ENCODE measurements at regions not wholly inside any gene's neighbourhood (a gene's known extent, or its start where the extent isn't known, plus 50 kb on each side); places are given as distances from the start of the nearest gene placed in this dataset.
A peak's percentile ranks its signal among the peaks of the same experiment; 100 is the strongest.

DNA sequence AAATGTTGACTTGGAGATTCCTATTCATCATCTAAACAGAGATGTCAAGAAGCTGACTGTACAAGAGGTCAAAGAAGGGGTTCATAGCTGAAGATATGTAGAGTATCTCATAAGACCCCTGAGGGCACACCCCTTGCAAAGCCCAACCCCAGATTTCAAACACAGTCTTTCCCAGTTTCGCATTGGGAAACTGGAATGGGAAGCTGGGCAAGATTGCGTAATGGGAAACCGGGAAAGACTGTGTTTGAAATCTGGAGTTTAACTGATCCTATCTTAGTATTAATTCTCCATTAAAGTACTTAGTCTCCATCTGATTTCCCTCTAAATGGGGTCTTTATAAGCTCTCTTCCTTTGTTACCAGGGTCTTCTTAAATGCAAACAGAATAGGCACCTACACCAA, 99.5 kb downstream of the FAM76B start:
- no peak for DNase-seq

DNA sequence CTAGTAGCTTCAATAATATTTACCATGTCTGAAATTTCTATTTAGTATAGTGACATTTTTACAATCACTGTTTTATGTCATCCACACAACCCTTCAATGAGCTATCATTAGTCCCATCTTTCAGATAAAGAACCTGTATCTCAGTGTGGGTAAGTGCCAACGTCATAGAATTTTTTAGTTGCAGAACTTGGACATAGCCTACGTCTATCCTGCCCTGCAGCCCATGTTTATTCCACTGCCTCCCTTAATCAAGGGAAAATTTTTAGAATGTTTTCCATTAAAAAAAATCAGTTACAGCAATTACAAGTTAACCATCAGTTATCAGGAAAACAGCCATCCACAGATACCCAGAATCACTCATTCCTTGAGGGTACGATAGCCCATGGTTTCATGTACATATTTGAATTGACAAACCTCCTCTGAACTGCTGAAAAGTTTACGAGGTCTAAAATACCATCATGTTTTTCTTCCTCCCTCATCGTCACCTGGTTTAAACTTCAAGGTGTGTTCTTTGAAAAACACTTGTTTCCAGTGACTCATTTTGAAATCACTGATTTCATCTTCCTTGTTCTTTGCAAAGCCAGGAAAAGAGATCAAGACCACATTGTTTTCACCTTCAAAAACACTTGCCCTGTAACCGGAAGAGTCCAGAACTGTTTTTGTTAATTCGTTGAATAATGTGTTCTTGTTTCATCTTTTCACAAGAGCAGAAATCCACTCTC, 100.9 kb downstream of the FAM76B start:
- peak; percentile 60 for DNase-seq

DNA sequence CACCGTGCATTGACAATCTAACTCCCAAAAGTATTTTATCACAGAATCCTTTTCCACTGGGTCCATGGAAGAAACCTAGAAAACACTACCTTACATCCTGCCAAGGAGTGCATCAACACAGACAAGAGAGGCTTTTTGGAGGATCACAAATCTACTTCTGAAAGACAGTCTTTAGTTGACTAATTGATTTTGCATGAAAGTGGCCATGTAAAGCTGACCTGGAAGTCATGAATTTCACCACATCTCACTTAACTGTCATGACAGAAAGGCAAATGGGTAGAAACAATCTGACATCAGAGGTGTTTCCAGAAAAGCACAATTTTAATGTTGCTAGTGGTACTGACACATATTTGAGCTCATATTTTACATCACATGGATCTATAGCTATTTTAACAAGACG, 101.6 kb downstream of the FAM76B start:
- DNase-seq, result no peak

DNA sequence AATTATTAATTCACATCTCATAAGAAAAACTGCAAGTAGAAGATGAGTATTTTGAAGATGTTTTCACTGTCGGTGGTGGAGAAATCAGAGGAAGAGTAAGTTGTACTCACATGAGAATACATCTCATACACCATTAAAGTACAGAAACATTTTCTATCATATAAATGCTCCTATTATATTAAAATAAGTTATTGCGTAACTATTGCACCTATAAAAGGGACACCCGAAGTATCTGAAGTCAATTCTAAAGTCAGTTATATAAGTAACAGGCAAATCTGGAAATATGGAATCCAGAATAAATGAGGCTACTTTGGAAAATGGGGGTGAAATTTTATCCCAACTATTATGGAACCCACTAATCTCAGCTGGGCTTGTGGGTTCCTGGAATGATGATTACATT, 103.3 kb downstream of the FAM76B start:
- no peak for DNase-seq

DNA sequence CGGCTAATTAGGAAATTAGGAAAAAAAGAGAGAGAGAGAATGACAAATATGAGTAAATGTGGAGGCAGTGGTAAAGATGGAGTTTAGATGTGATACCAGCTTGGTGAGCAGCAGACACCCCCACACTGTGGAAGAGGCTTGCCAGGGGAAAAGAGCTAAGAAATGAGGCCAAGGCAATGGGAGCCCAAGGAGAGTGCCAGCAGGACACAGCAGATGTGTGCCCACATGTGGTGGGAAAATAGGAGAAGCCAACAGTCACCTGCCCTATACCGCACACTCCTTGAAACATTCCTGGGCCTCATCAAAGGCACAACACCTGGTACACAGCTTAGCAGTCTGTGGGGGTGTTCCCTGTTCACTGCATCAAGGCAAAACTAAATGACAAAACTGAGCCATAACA, 104.9 kb downstream of the FAM76B start:
- no peak for DNase-seq

DNA sequence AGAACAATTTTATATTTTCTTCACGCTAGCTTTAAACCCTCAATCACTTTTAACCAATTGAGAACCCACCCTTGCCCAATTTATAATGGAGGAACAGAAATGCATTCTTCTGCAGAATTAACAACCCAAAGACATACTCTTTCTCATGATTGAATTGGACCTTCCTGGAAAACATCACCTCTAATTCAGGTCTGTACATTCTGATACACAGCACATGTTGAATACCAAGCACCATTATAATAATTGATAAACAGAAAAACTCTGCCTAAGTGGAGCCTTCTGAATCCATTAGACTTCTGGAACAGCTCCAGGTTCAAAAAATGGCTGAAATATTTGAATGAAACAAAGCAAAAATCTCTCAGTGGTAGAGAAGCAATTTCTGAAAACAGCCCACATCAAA, 105.4 kb downstream of the FAM76B start:
- no peak for DNase-seq

DNA sequence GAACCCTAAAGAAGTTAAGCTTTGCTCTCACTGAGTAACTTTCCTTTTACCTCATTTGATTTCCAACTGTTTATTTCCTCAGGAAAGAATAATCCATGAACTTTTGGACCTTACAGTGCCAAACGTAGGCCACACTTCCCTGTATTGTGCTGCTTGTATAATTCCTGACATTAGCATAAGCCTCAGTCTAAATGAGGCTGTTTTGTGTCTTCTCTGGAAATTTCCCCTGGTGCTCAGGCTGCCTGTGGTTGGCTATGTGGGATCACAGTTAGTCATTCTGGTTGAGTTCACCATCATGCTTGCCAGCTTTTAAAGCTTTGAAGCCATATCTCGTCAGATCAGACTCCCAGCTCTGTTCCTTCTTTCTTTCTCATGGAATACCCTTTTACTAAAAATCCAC, 107.0 kb downstream of the FAM76B start:
- no peak for DNase-seq

DNA sequence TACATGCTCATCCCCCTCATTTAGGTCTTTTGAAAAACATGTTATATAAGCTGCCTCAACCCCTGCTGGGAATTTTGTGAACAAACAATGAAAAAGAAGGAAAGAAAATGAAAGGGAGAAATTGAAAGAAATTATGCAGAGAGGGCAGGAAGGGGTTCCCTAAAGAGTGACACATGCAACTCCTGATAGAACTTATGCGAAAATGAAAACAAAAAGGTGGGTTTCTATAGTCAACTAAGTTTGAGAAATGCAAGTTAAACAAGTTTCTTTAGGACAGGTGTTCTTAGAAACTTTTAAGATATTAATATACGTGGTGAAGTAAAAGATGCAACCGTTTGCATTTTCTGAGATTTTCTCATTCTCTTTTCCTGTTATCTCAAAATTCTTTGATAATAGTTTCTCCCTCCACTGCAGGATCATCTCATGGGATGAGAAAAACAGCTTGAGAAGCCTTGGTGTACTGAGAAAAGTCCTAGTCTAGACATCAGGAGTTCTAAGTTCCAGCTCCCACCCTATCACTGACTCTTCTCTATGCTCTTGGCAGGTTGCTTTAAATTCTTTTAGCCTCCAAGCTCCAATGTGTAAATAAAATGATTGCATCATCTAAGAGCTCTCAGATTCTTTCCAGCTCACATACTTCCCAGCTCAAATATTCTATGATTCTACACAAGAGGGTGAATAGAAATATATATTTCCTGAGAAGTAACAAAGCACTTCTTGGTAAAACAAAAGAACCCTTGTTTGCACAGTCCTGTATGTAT, 109.2 kb downstream of the FAM76B start:
- DNase-seq, result no peak

DNA sequence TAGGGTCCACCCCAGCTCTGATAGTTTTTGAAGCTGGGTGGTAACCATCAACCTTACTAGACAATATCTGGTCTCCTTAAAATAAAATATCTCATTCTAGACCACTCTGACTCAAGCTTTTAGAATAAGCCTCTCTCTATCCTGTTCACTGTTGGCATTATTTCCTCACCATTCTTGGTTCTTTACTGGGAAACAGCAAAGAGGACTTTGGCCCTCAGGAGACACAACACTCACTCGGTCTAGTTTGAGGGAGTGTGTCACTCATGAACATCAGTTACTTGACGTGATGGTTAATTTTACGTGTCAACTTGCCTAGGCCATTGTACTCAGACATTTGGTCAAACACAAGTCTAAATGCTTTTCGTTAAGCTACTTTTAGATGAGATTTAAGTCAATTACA, 110.6 kb downstream of the FAM76B start:
- DNase-seq, result no peak

DNA sequence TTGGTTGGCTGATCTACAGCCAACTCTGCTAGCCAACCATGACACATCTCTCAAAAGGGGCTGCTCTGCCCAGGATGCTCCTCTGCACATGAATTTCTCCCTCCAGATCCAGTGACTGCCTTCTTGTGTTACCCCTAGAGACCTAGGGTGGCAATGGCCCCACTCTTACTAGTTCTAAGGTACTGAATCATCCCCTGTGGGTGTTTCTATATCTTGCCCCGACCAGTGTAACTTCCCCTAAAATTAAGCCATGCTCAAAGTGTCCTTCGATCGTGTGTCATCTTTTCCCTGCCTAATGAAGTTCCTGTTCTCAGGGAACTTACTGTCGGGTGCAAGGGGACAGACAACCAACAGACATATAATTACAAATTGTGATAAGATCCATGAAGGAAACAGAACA, 113.3 kb downstream of the FAM76B start:
- DNase-seq, result no peak

DNA sequence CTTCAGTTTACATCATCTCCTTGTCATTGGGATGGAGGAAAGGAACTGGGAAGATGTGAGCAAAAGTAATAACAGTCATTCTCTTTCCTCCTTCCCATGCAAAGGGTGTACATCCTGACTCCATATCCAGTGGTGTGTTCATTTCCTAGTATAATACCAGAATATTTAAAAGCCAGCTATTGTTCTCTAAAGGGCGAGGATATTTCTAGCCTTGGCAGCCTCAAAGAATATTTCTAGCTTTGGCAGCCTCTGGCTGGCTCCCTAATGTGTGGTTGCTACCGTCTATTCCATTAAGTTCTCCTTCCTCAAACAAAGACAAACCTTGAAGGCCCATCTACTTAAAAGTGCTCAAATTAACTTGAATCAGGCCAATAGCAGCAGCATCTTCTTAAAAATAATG, 114.0 kb downstream of the FAM76B start:
- DNase-seq, result no peak

DNA sequence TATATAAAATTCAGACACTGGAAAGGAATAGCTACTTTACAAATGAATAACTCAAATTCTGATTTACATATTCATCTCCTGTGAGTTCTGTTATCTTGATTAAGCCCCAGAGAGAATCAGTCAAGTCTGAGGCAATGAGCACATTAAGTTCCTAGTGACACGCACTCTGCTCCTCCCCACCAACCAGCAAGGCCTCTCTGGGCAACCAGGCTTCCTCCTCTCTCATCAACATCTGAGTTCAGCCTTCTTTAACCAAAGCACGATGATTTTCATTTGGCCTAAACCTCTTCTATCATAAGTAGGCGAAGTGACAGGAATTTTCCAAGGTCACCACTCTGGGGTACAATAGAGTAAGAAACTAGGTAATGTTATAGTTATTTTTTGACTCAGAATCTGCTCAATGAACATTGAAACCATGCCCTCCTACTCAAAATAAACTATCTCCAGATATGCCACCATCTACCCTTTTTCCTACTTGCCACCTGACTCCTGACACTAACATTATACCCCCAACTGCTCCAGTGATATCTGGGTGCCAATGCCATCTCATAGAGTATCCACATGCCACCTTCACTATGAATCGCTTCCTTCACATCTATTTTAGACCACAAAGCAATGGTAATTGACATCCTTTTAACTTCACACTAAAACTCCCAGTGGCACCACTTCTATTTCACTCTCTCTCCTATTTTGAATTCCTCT, 114.8 kb downstream of the FAM76B start:
- DNase-seq, result no peak

DNA sequence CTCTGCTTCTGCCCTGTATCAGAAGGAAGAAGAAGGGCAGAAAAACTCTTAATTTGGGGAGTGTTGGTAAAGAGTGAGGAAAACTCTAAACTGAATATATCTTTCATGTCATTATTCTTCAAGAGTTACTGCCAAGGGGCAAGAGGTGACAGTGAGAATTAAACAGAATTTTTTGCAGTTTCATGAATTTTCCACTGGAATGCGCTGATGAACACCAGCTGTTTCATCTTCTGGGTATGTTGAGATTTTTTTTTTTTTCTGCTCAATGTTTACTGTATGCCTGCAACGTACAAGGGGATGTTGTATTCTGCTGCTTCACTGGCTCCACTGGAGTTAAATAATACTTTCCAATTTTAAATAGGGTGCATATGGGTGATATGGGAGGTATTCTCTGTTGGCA, 117.8 kb downstream of the FAM76B start:
- no peak for DNase-seq

DNA sequence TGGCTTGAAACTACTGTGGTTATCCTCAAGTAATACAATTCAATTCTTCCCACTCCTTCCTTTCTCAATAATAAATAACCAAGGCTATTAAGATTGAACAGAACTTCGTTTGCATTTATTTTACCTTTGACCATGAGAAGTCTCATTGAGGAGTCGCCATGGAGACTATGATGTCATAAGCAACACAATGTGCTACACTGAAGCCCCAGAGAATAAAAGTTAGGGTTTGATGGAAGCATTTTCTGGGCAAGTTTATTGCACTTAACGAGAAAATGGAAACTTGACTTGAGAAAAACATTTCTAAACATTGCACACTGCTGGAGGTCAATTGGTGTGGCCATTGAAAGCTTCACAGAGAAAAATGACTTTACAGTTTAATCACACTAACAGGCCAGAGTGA, 121.5 kb downstream of the FAM76B start:
- DNase-seq, result no peak

DNA sequence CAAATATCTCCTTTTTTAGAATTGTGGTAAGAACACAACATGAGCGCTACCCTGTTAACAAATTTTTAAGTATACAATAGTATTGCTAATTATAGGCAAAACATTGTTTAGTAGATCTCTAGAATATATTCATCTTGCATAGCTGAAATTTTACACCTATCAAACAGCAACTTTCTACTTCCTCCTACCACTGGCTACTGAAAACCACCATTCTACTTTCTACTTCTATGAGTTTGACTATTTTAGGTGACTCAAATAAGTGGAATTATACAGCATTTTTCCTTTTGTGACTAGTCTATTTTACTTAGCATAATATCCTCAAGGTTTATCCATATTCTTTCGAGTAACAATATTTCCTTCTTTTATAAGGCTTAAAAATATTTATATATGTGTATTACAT, 128.4 kb downstream of the FAM76B start:
- DNase-seq, result no peak

DNA sequence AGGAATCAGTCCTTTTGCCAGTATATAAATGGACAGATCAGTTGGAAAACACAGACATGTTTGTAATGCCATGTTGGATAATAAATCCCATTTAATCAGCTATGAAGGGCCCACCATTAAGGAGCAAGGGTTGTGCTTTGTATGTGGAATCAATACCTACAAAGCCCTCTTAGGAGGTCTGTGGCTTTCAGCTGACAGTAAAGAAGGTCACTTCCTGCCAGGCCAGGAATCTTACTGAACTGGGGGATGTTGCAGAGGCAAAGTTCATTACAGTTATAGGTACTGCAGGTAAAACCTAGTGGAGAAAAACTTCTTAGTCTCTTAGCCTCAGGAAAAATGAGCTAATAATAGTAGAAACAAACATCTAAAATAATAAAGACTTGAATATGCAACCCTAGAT, 129.5 kb downstream of the FAM76B start:
- DNase-seq, result no peak

DNA sequence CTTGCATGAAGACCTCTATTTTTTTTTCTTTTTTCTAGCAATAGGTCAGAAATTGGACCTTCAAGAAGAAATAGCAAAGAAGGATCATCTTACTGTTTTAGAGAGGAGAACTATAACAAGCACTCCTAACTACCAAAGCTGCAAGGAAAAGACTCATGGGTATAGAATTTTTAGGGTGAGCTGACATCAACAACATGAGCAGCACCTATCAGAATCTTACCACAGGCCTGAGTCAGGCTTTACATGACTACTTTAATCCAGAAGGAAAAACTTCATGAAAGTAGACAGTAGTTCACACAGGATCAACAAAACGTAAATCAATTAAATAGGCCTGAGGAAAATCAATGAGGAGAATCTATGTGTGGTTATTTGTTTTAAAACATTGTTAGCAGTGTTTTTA, 130.5 kb downstream of the FAM76B start:
- no peak for DNase-seq

DNA sequence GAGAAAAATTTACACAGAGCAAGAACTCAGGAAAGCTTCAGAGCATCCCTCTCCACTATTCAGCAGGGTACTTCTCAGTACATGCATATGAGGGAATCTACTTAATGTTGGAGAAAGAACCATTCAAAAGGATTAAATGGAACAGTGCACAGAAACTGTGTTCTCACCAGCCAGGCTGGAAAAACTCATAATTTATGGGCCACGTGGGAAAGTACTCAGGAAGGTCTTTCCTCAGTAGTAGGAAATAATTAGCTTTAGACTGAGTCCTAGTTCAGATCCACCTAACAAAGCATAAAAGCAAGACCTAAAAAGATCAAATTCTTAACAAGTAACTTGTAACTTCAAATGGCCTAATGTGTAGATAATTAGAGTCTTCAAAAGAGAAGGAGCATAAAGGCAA, 134.0 kb downstream of the FAM76B start:
- DNase-seq, result no peak

DNA sequence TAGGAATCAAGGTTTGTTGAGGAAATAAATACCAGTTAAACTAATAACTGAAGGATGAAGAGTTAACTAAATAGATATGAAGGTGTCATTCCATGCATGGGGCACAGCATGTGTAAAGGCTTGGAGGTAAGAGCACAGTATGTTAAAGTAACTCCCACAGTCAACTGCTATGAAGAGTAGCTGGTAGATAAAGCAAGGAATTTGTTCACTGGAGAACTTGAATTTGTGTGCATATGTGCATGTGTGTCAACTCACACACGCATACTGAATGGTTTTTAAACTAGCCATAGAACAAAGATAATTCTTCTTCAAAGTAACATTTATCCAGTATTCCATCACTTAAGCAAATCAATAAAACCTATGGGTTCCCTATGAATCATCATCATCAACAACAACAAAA, 135.9 kb downstream of the FAM76B start:
- DNase-seq, result no peak

DNA sequence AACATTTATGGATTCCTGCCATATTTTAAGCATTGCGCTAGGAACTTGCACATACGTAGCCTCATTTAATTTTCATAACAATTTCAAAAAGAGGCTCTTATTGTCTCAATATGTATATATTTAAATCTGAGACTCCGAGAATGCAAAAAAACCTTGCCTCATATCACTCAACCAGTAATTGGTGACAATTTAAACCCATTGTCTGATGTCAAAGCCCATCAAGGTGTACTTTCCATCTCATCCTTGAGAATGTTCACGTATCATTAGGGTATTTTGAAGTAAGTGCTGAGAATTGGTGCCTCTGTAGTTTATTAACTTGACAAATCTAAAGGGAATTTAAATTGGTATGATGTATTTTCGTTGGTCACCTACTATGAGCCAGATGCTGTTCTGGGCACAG, 136.5 kb downstream of the FAM76B start:
- no peak for DNase-seq

DNA sequence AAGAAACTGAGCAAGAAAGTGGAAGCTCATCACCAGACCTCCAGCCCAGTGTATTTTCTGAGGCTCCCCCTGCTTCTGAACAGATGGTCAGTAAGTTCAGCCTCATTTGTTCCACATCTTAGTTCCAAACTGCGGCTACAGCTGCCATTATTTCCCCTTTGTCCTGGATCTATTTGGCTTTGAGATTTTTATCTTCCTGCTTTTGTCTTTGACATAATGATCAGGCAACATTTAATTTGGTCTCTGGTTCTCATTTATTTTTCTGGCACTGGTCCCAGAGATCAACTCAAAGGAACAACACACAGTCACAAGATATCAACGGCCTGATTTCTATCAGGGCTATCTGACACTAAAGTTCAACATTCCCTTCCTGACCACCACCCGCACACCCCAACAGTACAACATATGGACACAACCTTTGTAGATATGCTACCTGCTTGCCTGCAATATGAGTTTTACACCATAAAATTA, 137.5 kb downstream of the FAM76B start:
- DNase-seq, result no peak

DNA sequence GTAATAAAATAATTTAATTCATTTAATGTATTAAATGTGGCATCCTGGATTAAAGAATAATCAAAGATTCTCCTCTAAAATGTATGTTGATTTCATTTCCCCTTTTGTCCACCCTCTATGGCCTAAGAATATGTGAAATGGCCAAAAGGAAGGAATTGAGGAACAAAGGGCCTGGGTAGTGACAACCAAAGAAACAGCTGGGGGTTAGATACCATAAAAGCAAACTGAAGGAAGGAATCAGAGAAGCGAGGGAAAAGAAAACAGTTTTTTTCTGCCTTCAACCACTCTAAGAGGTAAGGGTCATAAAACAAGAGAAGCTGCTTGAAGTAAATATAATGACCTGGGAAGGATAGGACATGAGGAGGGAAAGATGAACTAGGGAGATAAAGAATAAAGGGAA, 139.3 kb downstream of the FAM76B start:
- no peak for DNase-seq

DNA sequence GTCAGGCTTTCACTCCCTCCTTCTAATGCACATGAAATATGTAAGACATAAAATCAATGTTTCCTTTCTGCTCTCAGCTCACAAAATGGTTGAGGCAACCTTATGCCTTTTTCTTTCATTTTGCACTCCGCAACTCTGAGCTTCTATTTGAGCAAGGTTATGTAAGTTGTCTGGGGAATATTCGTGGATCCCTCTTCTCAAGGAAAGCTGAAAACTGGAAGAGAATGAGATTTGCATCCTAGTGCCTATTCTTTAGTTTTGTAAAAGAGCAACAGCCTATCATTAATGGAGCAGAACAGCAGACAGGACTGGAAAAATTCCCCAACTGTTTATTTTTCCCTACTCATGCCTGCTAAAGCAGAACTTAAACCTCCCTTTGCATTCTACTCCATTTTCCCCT, 141.7 kb downstream of the FAM76B start:
- DNase-seq, result no peak

DNA sequence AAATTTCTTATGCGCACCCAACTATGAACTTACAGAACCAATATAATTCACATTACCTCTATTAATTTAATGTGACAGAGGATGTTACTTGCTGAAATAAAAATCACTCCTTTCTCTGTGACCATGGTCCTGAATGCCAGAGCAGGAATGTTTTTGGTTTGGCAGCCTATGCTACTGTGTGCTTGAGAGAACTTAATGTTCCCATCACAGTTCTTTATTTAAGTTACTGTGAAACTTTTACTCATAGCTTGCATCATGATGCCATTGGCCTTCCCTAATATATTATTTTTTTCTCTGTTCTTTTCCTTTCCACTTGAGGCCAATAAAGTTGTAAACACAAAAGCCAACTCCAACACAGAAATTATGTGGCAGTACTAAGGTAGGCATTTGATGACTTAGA, 142.2 kb downstream of the FAM76B start:
- DNase-seq, result no peak

Data from CD4-positive, alpha-beta T cell treated with Interleukin-10 for 1 hour (primary cell).